Spinal cord (tissue), 9 donors: ENCODE measurements at regions not wholly inside any gene's neighbourhood (a gene's known extent, or its start where the extent isn't known, plus 50 kb on each side); places are given as distances from the start of the nearest gene placed in this dataset.

Experiments used
- DNase-seq, 6 donors: peaks; one replicate each; pipeline versions ENCODE4 v3.0.0 to v3.0.0-alpha.2; 2013 to 2015; ENCODE audit warnings: low spot score in 6 of 6, low read depth in 4 of 6
- H3K27ac ChIP-seq: one replicate; pipeline ENCODE4 v1.5.1; 2013; ENCODE audit warnings: low read depth, low read length, control low read depth
- H3K27me3 ChIP-seq: one replicate; pipeline ENCODE4 v1.6.1; 2013; ENCODE audit warnings: low read length; ENCODE audit not compliant: control insufficient read depth, insufficient read depth
- H3K36me3 ChIP-seq: one replicate; pipeline ENCODE4 v1.6.1; 2013; ENCODE audit warnings: low read length; ENCODE audit not compliant: control insufficient read depth, insufficient read depth
- H3K4me1 ChIP-seq: one replicate; pipeline ENCODE4 v1.6.1; 2013; ENCODE audit warnings: low read length; ENCODE audit not compliant: control insufficient read depth, insufficient read depth
- H3K4me3 ChIP-seq: one replicate; pipeline ENCODE4 v1.5.1; 2013; ENCODE audit warnings: low read depth, low read length, control low read depth
- H3K9me3 ChIP-seq: one replicate; pipeline ENCODE4 v1.6.1; 2013; ENCODE audit warnings: low read length; ENCODE audit not compliant: control insufficient read depth, insufficient read depth
- WGBS: methylation state at CpG from one replicate; pipeline ENCODE4 v1.1.5; 2013; ENCODE audit warnings: missing lambda C conversion rate; ENCODE audit not compliant: insufficient coverage; 5-methylcytosine and 5-hydroxymethylcytosine counted together
- donor health status: healthy.

DNA sequence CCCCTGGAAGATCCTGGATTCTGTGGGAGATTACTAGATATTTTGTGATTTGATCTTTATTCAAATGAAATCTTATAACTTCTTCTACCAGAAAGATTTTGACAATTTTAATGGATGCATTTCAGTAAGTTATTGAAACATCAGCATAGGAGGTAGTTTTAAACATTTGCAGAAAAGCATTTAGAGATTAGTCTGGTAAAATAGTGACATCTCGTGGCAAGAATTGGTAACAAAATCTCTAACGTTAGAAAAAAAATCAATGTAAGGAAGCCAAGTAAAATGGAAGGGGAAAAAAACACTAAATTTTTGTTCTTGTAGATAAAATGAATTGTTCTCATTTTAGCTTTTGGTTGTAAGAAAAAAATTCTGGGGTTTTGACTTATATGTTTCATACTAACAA is 73.3 kb downstream of the TASL start:
- Histone ChIP-seq H3K27ac (no peak overlapping the region), H3K36me3 (no peaks in the 10 kb centered on the region), H3K27me3 (peaks cover 2% of the 10 kb centered on the region), H3K9me3 (no peaks in the 10 kb centered on the region), H3K4me1 (no peaks in the 10 kb centered on the region), H3K4me3 (no peak overlapping the region)
- peak; percentile 15 to 89 (median 50) for DNase-seq
- no CpG with 5 or more reads among the region's 2 CpGs for WGBS

DNA sequence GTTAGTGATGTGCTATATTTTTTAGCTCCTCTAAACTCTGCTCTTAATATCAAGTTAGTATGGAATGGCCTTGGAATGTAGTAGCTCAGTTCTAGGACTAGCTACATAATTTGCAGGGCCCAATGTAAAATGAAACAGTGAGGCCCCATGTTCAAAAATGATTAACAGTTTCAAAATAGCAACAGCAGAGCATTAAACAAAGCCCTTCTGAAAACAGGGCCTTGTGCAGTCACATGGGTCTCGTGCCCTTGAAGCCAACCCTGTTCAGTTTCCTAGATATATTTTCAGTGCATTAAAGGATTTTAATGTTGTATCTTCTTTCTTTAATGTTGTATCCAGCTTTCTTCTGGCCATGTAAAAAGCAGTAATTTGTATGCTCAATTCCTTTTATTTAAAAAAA is 82.1 kb downstream of the TASL start:
- no peaks in the 10 kb centered on the region for H3K9me3 ChIP-seq
- no peaks in the 10 kb centered on the region for H3K36me3 ChIP-seq
- DNase-seq = no peak
- no peak overlapping the region for H3K27ac ChIP-seq
- no peaks in the 10 kb centered on the region for H3K4me1 ChIP-seq
- no peaks in the 10 kb centered on the region for H3K27me3 ChIP-seq
- no CpG with 5 or more reads among the region's 1 CpG for WGBS
- no peak overlapping the region for H3K4me3 ChIP-seq

DNA sequence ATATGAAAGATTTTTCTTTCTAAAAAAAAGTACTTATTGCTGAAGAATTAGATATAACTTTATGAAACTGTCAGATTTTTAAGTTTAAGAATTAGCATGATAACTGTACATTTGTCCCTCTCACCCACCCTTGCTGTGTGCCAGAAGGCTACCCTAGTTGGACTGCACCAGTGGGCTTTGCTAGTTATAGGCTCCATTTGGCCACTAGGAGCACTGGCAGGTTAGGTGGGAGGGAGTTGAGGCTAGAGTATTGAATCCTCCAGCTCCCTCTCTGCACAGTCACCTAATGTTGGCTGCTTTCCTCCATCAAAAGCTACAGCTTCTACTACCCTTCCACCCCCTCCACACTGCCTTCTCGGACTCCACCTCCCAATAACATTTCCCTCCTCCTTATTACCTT is 84.2 kb downstream of the TASL start:
- 88% methylated on average over 1 of the region's 1 CpG for WGBS
- Histone ChIP-seq H3K4me1 (no peaks in the 10 kb centered on the region), H3K27me3 (no peaks in the 10 kb centered on the region), H3K36me3 (no peaks in the 10 kb centered on the region), H3K9me3 (no peaks in the 10 kb centered on the region), H3K4me3 (no peak overlapping the region), H3K27ac (no peak overlapping the region)
- DNase-seq = no peak

GRCh38 chrX:30489323-30489722 is 88.2 kb downstream of the TASL start:
- Histone ChIP-seq H3K27ac (no peak overlapping the region), H3K36me3 (no peaks in the 10 kb centered on the region), H3K27me3 (no peaks in the 10 kb centered on the region), H3K4me1 (no peaks in the 10 kb centered on the region), H3K4me3 (no peak overlapping the region), H3K9me3 (no peaks in the 10 kb centered on the region)
- DNase-seq = no peak
- no CpG with 5 or more reads among the region's 2 CpGs for WGBS

GRCh38 chrX:30488092-30488491 is 89.5 kb downstream of the TASL start:
- Histone ChIP-seq H3K27ac (no peak overlapping the region), H3K9me3 (no peaks in the 10 kb centered on the region), H3K4me3 (no peak overlapping the region), H3K27me3 (no peaks in the 10 kb centered on the region), H3K36me3 (no peaks in the 10 kb centered on the region), H3K4me1 (no peaks in the 10 kb centered on the region)
- no CpG with 5 or more reads among the region's 3 CpGs for WGBS
- peak in 2 of 6 donors; percentile 6 to 49 for DNase-seq

DNA sequence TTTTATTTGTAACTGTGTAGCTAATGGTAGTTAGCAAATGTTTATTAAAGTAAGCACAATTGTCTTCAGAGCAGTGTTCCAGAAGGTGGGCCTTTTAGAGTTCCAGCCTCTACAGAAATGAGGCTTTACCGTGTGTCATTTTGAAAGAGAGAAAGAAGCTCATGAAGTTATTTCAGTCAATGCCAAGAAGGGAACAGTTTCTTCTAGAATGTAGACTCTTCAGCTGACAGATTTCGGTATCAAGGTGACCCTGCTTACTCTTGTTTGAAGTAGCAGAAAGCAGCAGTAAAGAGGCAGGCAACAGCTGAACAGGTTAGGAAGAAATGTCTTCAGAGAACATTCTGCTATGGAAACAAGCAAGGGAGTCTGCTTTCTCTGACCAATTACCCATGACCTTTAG is 93.6 kb downstream of the TASL start:
- WGBS = 56% methylated on average over 2 of the region's 2 CpGs
- DNase-seq = peak in 1 of 6 donors; percentile 2

GRCh38 chrX:30468471-30468870 is 109.1 kb downstream of the TASL start:
- DNase-seq = peak in 2 of 6 donors; percentile 13 to 62
- H3K4me1 ChIP-seq = no peaks in the 10 kb centered on the region
- no peak overlapping the region for H3K4me3 ChIP-seq
- no peaks in the 10 kb centered on the region for H3K27me3 ChIP-seq
- WGBS = no CpG with 5 or more reads among the region's 3 CpGs
- H3K9me3 ChIP-seq = no peaks in the 10 kb centered on the region
- H3K27ac ChIP-seq = no peak overlapping the region
- H3K36me3 ChIP-seq = no peaks in the 10 kb centered on the region

More for the DNA sequence above, 93.6 kb downstream of the TASL start:
- Histone ChIP-seq H3K4me3 (no peak overlapping the region), H3K27me3 (no peaks in the 10 kb centered on the region), H3K9me3 (no peaks in the 10 kb centered on the region), H3K27ac (no peak overlapping the region), H3K36me3 (no peaks in the 10 kb centered on the region), H3K4me1 (no peaks in the 10 kb centered on the region)
